ENCODE measurements at regions not wholly inside any gene's neighbourhood (a gene's known extent, or its start where the extent isn't known, plus 50 kb on each side); places are given as distances from the start of the nearest gene placed in this dataset.

GRCh38 chr15:46091860-46092450 is 457.1 kb downstream of the SQOR start:
- TF ChIP-seq CTCF (IDR thresholded peaks at IDR 0.05) = peak in 3 of 6 experiments; percentile 16 to 28 (median 19)
- TF ChIP-seq POLR2A (IDR thresholded peaks at IDR 0.05) = no peak

Measured in esophagus squamous epithelium (tissue), 4 donors.